DOHH2 (cell line): ENCODE measurements at regions not wholly inside any gene's neighbourhood (a gene's known extent, or its start where the extent isn't known, plus 50 kb on each side); places are given as distances from the start of the nearest gene placed in this dataset.

Experiments
- H3F3A ChIP-seq: fragments of 200-600 bp; sonication (generic), shearing (Covaris generic); 2 replicates; pipeline ENCODE4 v1.6.0; 2016; ENCODE audit warnings: antibody characterized with exemption, mild to moderate bottlenecking; ENCODE audit not compliant: control insufficient read depth, insufficient read depth
- H3K27ac ChIP-seq: fragments of 200-600 bp; sonication (generic); 2 replicates; pipeline ENCODE4 v1.5.1; 2014; ENCODE audit warnings: low read depth, mild to moderate bottlenecking, low read length, moderate library complexity
- H3K27me3 ChIP-seq: fragments of 200-600 bp; sonication (generic); 2 replicates; pipeline ENCODE4 v1.6.1; 2014; ENCODE audit warnings: mild to moderate bottlenecking, low read length, mixed read lengths; ENCODE audit not compliant: control insufficient read depth
- H3K36me3 ChIP-seq: fragments of 200-600 bp; sonication (generic); 2 replicates; pipeline ENCODE4 v1.6.1; 2014; ENCODE audit warnings: mild to moderate bottlenecking, low read length, moderate library complexity, mixed read lengths; ENCODE audit not compliant: control insufficient read depth
- H3K4me1 ChIP-seq: fragments of 200-600 bp; sonication (generic); 2 replicates; pipeline ENCODE4 v1.6.1; 2014; ENCODE audit warnings: mild to moderate bottlenecking, low read length, mixed read lengths; ENCODE audit not compliant: control insufficient read depth
- H3K4me2 ChIP-seq: fragments of 200-600 bp; sonication (generic); 2 replicates; pipeline ENCODE4 v1.6.0; 2014; ENCODE audit warnings: mild to moderate bottlenecking, low read length, moderate library complexity
- H3K4me3 ChIP-seq: fragments of 200-600 bp; sonication (generic); 2 replicates; pipeline ENCODE4 v1.5.1; 2014; ENCODE audit warnings: mild to moderate bottlenecking, low read length, mixed read lengths
- H3K79me2 ChIP-seq: fragments of 200-600 bp; sonication (generic); 2 replicates; pipeline ENCODE4 v1.6.1; 2014; ENCODE audit warnings: mild to moderate bottlenecking, low read length, mixed read lengths; ENCODE audit not compliant: control insufficient read depth
- H3K9me2 ChIP-seq: fragments of 200-600 bp; sonication (generic); replicated peaks from 2 replicates; pipeline ENCODE4 v1.6.1; 2014; ENCODE audit warnings: mild to moderate bottlenecking, low read length, mixed read lengths; ENCODE audit not compliant: control insufficient read depth
- H3K9me3 ChIP-seq: fragments of 200-600 bp; sonication (generic); 2 replicates; pipeline ENCODE4 v1.6.1; 2014; ENCODE audit warnings: antibody characterized with exemption, low read length, mixed read lengths; ENCODE audit not compliant: control insufficient read depth, insufficient read depth
- H4K20me1 ChIP-seq: fragments of 200-600 bp; sonication (generic); 2 replicates; pipeline ENCODE4 v1.6.0; 2014; ENCODE audit warnings: low read depth, mild to moderate bottlenecking, antibody characterized with exemption, low read length, moderate library complexity; ENCODE audit not compliant: control insufficient read depth, insufficient read depth
- CTCF ChIP-seq: fragments of 200-600 bp; sonication (generic); IDR thresholded peaks from one replicate; pipeline ENCODE4 v1.5.1; 2014; ENCODE audit warnings: antibody characterized with exemption, mild to moderate bottlenecking, low read depth, low read length; ENCODE audit not compliant: poor library complexity, severe bottlenecking
- EZH2phosphoT487 ChIP-seq: fragments of 200-600 bp; sonication (generic); IDR thresholded peaks from 2 replicates; pipeline ENCODE4 v1.6.1; 2017; ENCODE audit warnings: borderline replicate concordance, mild to moderate bottlenecking, antibody characterized with exemption, low read length, moderate library complexity, mixed read lengths

DNA sequence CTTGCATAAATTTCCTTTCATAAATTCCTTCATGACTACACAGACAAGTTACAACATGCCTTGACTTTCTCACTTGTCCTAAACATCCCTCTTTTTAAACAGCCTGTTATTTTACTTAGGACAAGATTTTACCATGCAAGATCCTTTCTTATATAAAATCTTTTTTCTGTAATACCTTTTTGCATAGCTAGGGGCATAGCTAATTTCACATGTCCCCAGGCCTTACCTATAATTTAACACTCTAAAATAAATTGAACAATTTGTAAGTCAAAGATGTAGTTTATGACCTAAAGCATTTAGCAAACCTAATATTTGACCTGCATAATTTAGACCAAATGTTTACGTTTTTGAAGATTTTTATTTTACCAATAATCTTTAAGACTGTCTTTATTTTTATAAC, 396.3 kb upstream of the FSTL5 start:
- Histone ChIP-seq H3K36me3 (no peaks in the 10 kb centered on the region), H3K79me2 (no peaks in the 10 kb centered on the region), H3K4me3 (no peak overlapping the region), H3F3A (no peaks in the 10 kb centered on the region), H3K27me3 (no peaks in the 10 kb centered on the region), H3K9me3 (no peaks in the 10 kb centered on the region), H3K27ac (no peak overlapping the region), H3K4me2 (no peak overlapping the region), H3K9me2 (no peaks in the 10 kb centered on the region), H4K20me1 (no peaks in the 10 kb centered on the region), H3K4me1 (no peaks in the 10 kb centered on the region)
- TF ChIP-seq EZH2phosphoT487 (no peak), CTCF (no peak)

DNA sequence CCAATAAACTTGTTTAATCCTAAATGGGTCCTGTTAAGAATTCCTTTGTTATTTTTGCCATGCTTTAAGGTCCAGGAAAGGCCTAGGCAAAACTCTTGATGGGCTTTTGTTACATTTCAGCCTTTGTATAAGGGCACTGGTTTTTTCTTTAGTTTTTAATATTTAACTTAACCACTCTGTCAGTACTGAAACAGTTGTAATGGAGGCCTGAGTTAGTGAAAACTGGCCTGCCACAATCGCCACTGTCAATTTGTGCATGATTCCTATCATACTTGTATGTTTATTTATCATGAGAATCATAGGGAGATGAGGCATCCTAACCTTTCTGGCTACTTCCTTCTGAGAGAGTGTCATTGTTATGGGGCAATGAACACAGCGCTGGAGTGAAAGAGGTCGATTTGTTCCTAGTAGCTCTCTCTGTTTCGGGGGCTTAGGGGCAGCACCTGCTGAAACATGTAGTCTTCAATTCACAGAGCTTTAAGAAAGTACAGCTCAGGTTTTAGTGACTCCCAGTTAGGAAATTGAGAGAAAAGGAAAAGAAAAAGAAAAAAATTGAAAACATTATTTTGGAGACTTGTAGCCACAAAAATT, 393.8 kb upstream of the FSTL5 start:
- Histone ChIP-seq H3K4me1 (no peaks in the 10 kb centered on the region), H4K20me1 (no peaks in the 10 kb centered on the region), H3K36me3 (no peaks in the 10 kb centered on the region), H3F3A (no peaks in the 10 kb centered on the region), H3K4me2 (no peak overlapping the region), H3K27me3 (no peaks in the 10 kb centered on the region), H3K9me3 (no peaks in the 10 kb centered on the region), H3K79me2 (no peaks in the 10 kb centered on the region), H3K27ac (no peak overlapping the region), H3K4me3 (no peak overlapping the region), H3K9me2 (no peaks in the 10 kb centered on the region)
- no peak for TF ChIP-seq CTCF
- no peak for TF ChIP-seq EZH2phosphoT487

- Histone ChIP-seq H3K4me2 (no peak overlapping the region), H3K4me3 (no peak overlapping the region), H3K27me3 (no peaks in the 10 kb centered on the region), H3F3A (no peaks in the 10 kb centered on the region), H3K9me3 (no peaks in the 10 kb centered on the region), H3K79me2 (no peaks in the 10 kb centered on the region), H3K27ac (no peak overlapping the region), H3K36me3 (no peaks in the 10 kb centered on the region), H3K4me1 (no peaks in the 10 kb centered on the region), H4K20me1 (no peaks in the 10 kb centered on the region), H3K9me2 (no peaks in the 10 kb centered on the region)
- no peak for TF ChIP-seq EZH2phosphoT487
- peak; percentile 32 for TF ChIP-seq CTCF
Observed at GRCh38 chr4:162535121-162535520, 371.3 kb upstream of the FSTL5 start.
